Brain microvascular endothelial cell (primary cell): ENCODE measurements at regions not wholly inside any gene's neighbourhood (a gene's known extent, or its start where the extent isn't known, plus 50 kb on each side); places are given as distances from the start of the nearest gene placed in this dataset.

Experiments
- DNase-seq: peaks from one replicate; pipeline ENCODE4 v3.0.0-alpha.2; 2020
- H3K27ac ChIP-seq: fragments of 250-450 bp; sonication (Bioruptor Pico); 2 replicates; pipeline ENCODE4 v1.5.1; 2020; ENCODE audit warnings: mild to moderate bottlenecking, moderate library complexity
- H3K27me3 ChIP-seq: fragments of 250-450 bp; sonication (Bioruptor Pico); replicated peaks from 2 replicates; pipeline ENCODE4 v1.5.1; 2020; ENCODE audit warnings: mild to moderate bottlenecking
- H3K36me3 ChIP-seq: fragments of 250-450 bp; sonication (Bioruptor Pico); replicated peaks from 2 replicates; pipeline ENCODE4 v1.5.1; 2020; ENCODE audit warnings: mild to moderate bottlenecking
- H3K4me3 ChIP-seq: 2 replicates; pipeline ENCODE4 v1.5.1; 2011; ENCODE audit warnings: low read depth, mild to moderate bottlenecking, control low read depth, low read length, moderate library complexity
- CTCF ChIP-seq: IDR thresholded peaks from 2 replicates; pipeline ENCODE4 v1.5.1; 2011; ENCODE audit warnings: low read depth, mild to moderate bottlenecking, moderate library complexity, low read length, control low read depth, inconsistent platforms; ENCODE audit errors: missing control alignments
- in situ Hi-C: cut with HindIII; loops from 2 replicates; pipeline ENCODE4 v1.10.0; 2017; ENCODE audit warnings: low sequenced_read_pairs, low pct_ligation_motif_present

DNA sequence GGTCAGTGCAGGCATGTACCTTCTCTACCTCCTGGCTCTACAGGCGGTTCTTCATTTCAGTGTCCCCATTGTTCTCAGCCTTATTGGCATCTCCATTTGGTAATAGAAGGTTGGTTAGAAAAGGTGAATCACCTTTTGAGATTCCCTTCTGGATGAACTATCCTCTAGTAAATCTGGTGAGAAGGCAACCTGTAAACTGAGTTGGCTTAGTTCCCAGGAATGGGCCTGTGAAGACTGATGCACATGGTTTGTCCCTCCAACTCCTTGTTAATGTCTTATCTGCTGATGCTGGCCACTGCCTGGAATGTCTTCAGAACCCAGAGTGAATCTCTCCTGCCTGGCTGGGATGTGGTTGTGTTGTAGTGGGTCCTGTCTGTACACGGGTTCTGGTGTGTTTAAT, 143.4 kb upstream of the WDR1 start:
- Histone ChIP-seq H3K27ac (no peak overlapping the region), H3K36me3 (no peaks in the 10 kb centered on the region), H3K27me3 (no peaks in the 10 kb centered on the region), H3K4me3 (no peak overlapping the region)
- in situ Hi-C loops = no loop called here
- TF ChIP-seq CTCF = no peak
- no peak for DNase-seq

DNA sequence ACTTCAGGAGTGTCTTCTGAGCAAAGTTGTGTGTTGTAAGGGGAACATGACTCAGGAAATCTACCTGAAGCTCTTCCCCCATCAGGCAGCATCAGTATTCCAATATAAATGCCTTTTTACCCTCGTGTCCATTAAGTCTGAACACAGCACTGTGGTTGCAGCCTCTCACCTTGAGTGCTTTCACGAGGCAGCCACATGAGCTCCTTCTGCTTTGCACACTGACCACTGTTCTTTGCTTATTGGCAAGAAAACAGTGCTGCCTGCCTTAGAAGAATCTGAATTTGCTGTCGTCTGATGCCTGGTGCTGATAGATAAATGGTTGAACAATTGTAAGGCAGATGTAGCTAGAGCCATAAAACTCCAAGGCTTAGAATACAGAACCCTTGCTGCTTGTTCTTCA, 139.6 kb upstream of the WDR1 start:
- DNase-seq = no peak
- no peak for TF ChIP-seq CTCF
- in situ Hi-C loops = no loop called here
- no peak overlapping the region for H3K27ac ChIP-seq
- H3K4me3 ChIP-seq = no peak overlapping the region
- no peaks in the 10 kb centered on the region for H3K36me3 ChIP-seq
- H3K27me3 ChIP-seq = no peaks in the 10 kb centered on the region

GRCh38 chr4:10253765-10254164, 137.2 kb upstream of the WDR1 start:
- Histone ChIP-seq H3K27ac (no peak overlapping the region), H3K4me3 (no peak overlapping the region), H3K27me3 (no peaks in the 10 kb centered on the region), H3K36me3 (no peaks in the 10 kb centered on the region)
- no peak for DNase-seq
- in situ Hi-C loops = no loop called here
- TF ChIP-seq CTCF = no peak

DNA sequence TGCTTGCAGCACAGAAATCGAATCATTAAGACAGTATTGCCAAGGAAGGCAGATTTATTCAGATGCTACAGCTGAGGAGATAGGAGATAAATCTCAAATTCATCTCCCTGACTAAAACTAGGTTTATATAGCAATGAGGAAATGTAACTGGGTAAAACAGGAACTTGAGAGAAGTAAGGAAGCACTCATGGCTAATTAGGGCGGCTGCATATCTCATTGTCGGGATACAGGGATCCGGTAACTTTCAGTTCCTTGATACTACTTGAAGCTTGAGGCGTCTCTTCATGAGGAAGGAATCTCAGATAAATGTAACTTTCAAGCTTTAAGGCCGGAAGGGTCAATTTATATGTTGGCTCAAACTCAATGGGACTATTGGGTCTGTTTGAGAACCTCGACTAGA, 129.2 kb upstream of the WDR1 start:
- H3K36me3 ChIP-seq = no peaks in the 10 kb centered on the region
- no peak for TF ChIP-seq CTCF
- no peak overlapping the region for H3K4me3 ChIP-seq
- H3K27ac ChIP-seq = no peak overlapping the region
- DNase-seq = no peak
- in situ Hi-C loops = no loop called here
- H3K27me3 ChIP-seq = no peaks in the 10 kb centered on the region

DNA sequence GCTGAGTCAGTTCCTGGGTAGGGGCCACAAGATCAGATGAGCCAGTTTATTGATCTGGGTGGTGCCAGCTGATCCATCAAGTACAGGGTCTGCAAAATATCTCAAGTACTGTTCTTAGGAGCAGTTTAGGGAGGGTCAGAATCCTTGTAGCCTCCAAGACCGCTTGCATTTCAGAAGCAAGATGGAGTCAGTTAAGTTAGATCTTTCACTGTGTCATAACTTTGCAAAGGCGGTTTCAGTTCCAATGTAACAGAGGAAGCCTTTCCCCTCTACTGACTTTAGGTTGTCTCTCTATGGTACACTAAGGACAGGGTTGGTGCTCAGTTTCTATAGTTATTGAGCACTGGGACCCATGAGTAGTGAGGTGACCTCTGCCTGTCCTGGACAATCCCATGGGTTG, 127.3 kb upstream of the WDR1 start:
- Histone ChIP-seq H3K4me3 (no peak overlapping the region), H3K27me3 (no peaks in the 10 kb centered on the region), H3K27ac (no peak overlapping the region), H3K36me3 (no peaks in the 10 kb centered on the region)
- in situ Hi-C loops = no loop called here
- no peak for TF ChIP-seq CTCF
- no peak for DNase-seq

GRCh38 chr4:10240691-10241090, 124.1 kb upstream of the WDR1 start:
- no peak for DNase-seq
- H3K27ac ChIP-seq = no peak overlapping the region

More at GRCh38 chr4:10240691-10241090, 124.1 kb upstream of the WDR1 start:
- in situ Hi-C loops = no loop called here
- Histone ChIP-seq H3K27me3 (no peaks in the 10 kb centered on the region), H3K36me3 (no peaks in the 10 kb centered on the region), H3K4me3 (no peak overlapping the region)
- TF ChIP-seq CTCF = no peak
